ENCODE measurements at regions not wholly inside any gene's neighbourhood (a gene's known extent, or its start where the extent isn't known, plus 50 kb on each side); places are given as distances from the start of the nearest gene placed in this dataset.
A peak's percentile ranks its signal among the peaks of the same experiment; 100 is the strongest.
"Not testable (repeated sequence)": the region's sequence is repeated elsewhere in the genome, so short reads cannot be mapped to it uniquely, and the experiment has no call there.

- no peak for DNase-seq (ENCODE audit: insufficient read length, low spot score)
Measured at GRCh38 chr2:83022631-83023210, 1436.4 kb downstream of the SUCLG1 start.

GRCh38 chr2:83017366-83018090, 1441.6 kb downstream of the SUCLG1 start:
- DNase-seq (ENCODE audit: insufficient read length, low spot score) (no peak), FAIRE-seq (no peak)

More at GRCh38 chr2:83022631-83023210, 1436.4 kb downstream of the SUCLG1 start:
- FAIRE-seq, result peak; percentile 84

GRCh38 chr2:83016343-83017110, 1442.6 kb downstream of the SUCLG1 start:
- FAIRE-seq (no peak), DNase-seq (ENCODE audit: insufficient read length, low spot score) (no peak)

- FAIRE-seq (no peak), DNase-seq (ENCODE audit: insufficient read length, low spot score) (no peak)
Measured at GRCh38 chr2:83015900-83016299, 1443.2 kb downstream of the SUCLG1 start.

- DNase-seq (ENCODE audit: insufficient read length, low spot score), result no peak
- FAIRE-seq, result no peak
Measured at GRCh38 chr2:83015035-83015715, 1443.9 kb downstream of the SUCLG1 start.

GRCh38 chr2:83014462-83014861, 1444.6 kb downstream of the SUCLG1 start:
- no peak for DNase-seq (ENCODE audit: insufficient read length, low spot score)
- no peak for FAIRE-seq

- DNase-seq (ENCODE audit: insufficient read length, low spot score), result peak; percentile 11
- FAIRE-seq, result no peak
Measured at GRCh38 chr2:83006961-83007360, 1452.1 kb downstream of the SUCLG1 start.

GRCh38 chr2:83003555-83003954, 1455.5 kb downstream of the SUCLG1 start:
- DNase-seq (ENCODE audit: insufficient read length, low spot score) (no peak), FAIRE-seq (no peak)

GRCh38 chr2:83002706-83003105, 1456.4 kb downstream of the SUCLG1 start:
- peak; percentile 44 for FAIRE-seq
- no peak for DNase-seq (ENCODE audit: insufficient read length, low spot score)

- no peak for DNase-seq (ENCODE audit: insufficient read length, low spot score)
- FAIRE-seq, result peak; percentile 23
Measured at GRCh38 chr2:82998781-82999180, 1460.3 kb downstream of the SUCLG1 start.

GRCh38 chr2:82996217-82996616, 1462.9 kb downstream of the SUCLG1 start:
- no peak for FAIRE-seq
- no peak for DNase-seq (ENCODE audit: insufficient read length, low spot score)

- FAIRE-seq (no peak), DNase-seq (ENCODE audit: insufficient read length, low spot score) (no peak)
Measured at GRCh38 chr2:82994151-82994550, 1464.9 kb downstream of the SUCLG1 start.

GRCh38 chr2:82993609-82994008, 1465.5 kb downstream of the SUCLG1 start:
- peak; percentile 92 for FAIRE-seq
- DNase-seq (ENCODE audit: insufficient read length, low spot score), result peak; percentile 30

- FAIRE-seq (no peak), DNase-seq (ENCODE audit: insufficient read length, low spot score) (no peak)
Measured at GRCh38 chr2:82992968-82993367, 1466.1 kb downstream of the SUCLG1 start.

- not testable (repeated sequence) for FAIRE-seq
Measured at GRCh38 chr2:82987706-82988105, 1471.4 kb downstream of the SUCLG1 start.

GRCh38 chr2:82986899-82987298, 1472.2 kb downstream of the SUCLG1 start:
- DNase-seq (ENCODE audit: insufficient read length, low spot score) (no peak), FAIRE-seq (no peak)

More at GRCh38 chr2:82987706-82988105, 1471.4 kb downstream of the SUCLG1 start:
- not testable (repeated sequence) for DNase-seq (ENCODE audit: insufficient read length, low spot score)

- DNase-seq (ENCODE audit: insufficient read length, low spot score) (no peak), FAIRE-seq (no peak)
Measured at GRCh38 chr2:82985572-82986197, 1473.4 kb downstream of the SUCLG1 start.

GRCh38 chr2:82968358-82968757, 1490.7 kb downstream of the SUCLG1 start:
- DNase-seq (ENCODE audit: insufficient read length, low spot score), result no peak
- FAIRE-seq, result no peak

- DNase-seq (ENCODE audit: insufficient read length, low spot score), result no peak
- FAIRE-seq, result no peak
Measured at GRCh38 chr2:82964341-82964740, 1494.7 kb downstream of the SUCLG1 start.

- DNase-seq (ENCODE audit: insufficient read length, low spot score) (no peak), FAIRE-seq (no peak)
Measured at GRCh38 chr2:82959727-82960126, 1499.4 kb downstream of the SUCLG1 start.

- DNase-seq (ENCODE audit: insufficient read length, low spot score) (no peak), FAIRE-seq (no peak)
Measured at GRCh38 chr2:82954868-82955267, 1504.2 kb downstream of the SUCLG1 start.
